Trophoblast cell (in vitro differentiated cells and primary cell): ENCODE measurements at regions not wholly inside any gene's neighbourhood (a gene's known extent, or its start where the extent isn't known, plus 50 kb on each side); places are given as distances from the start of the nearest gene placed in this dataset.
A peak's percentile ranks its signal among the peaks of the same experiment; 100 is the strongest.
"Not testable (repeated sequence)": the region's sequence is repeated elsewhere in the genome, so short reads cannot be mapped to it uniquely, and the experiment has no call there.

ENCODE experiments used
- DNase-seq, 2 donors: peaks; one replicate each; pipeline ENCODE4 v3.0.0-alpha.2; 2016
- H2AFZ ChIP-seq: 2 replicates; pipeline ENCODE4 v1.6.1; 2013; ENCODE audit warnings: low read length, moderate library complexity, mild to moderate bottlenecking; ENCODE audit not compliant: insufficient read depth, poor library complexity
- H2AK5ac ChIP-seq: 2 replicates; pipeline ENCODE4 v1.6.1; 2013; ENCODE audit warnings: mild to moderate bottlenecking, low read length
- H2BK120ac ChIP-seq: 2 replicates; pipeline ENCODE4 v1.6.1; 2013; ENCODE audit warnings: low read length, mild to moderate bottlenecking, moderate library complexity; ENCODE audit not compliant: insufficient read depth, poor library complexity
- H2BK12ac ChIP-seq: 2 replicates; pipeline ENCODE4 v1.6.1; 2013; ENCODE audit warnings: mild to moderate bottlenecking, low read length, moderate library complexity
- H2BK5ac ChIP-seq: 2 replicates; pipeline ENCODE4 v1.6.1; 2013; ENCODE audit warnings: low read length, low read depth, moderate library complexity, mild to moderate bottlenecking; ENCODE audit not compliant: poor library complexity
- H3K14ac ChIP-seq: 2 replicates; pipeline ENCODE4 v1.6.1; 2013; ENCODE audit warnings: mild to moderate bottlenecking, low read length
- H3K18ac ChIP-seq: 2 replicates; pipeline ENCODE4 v1.6.1; 2013; ENCODE audit warnings: mild to moderate bottlenecking, low read length
- H3K23ac ChIP-seq: 2 replicates; pipeline ENCODE4 v1.6.1; 2013; ENCODE audit warnings: low read length
- H3K27ac ChIP-seq: 2 replicates; pipeline ENCODE4 v1.5.1; 2013; ENCODE audit warnings: low read depth, mild to moderate bottlenecking, inconsistent platforms, low read length, moderate library complexity
- H3K27me3 ChIP-seq: 2 replicates; pipeline ENCODE4 v1.6.1; 2013; ENCODE audit warnings: inconsistent platforms, mild to moderate bottlenecking, low read length, moderate library complexity; ENCODE audit not compliant: insufficient read depth
- H3K36me3 ChIP-seq, 2 experiments: 1 replicate in 1 of 2; 2 replicates in 1 of 2; pipeline ENCODE4 v1.6.1; 2013; ENCODE audit warnings: low read length in 2 of 2, mild to moderate bottlenecking in 2 of 2, moderate library complexity in 1 of 2; ENCODE audit not compliant: insufficient read depth in 2 of 2, control insufficient read depth in 1 of 2
- H3K4ac ChIP-seq: 2 replicates; pipeline ENCODE4 v1.6.1; 2013; ENCODE audit warnings: low read depth, mild to moderate bottlenecking, low read length, moderate library complexity
- H3K4me1 ChIP-seq, 2 experiments: 1 replicate in 1 of 2; 2 replicates in 1 of 2; pipeline ENCODE4 v1.6.1; 2013; ENCODE audit warnings: low read length in 2 of 2, mild to moderate bottlenecking in 2 of 2, moderate library complexity in 1 of 2; ENCODE audit not compliant: insufficient read depth in 2 of 2, control insufficient read depth in 1 of 2
- H3K4me2 ChIP-seq: 2 replicates; pipeline ENCODE4 v1.6.1; 2013; ENCODE audit warnings: inconsistent platforms, mild to moderate bottlenecking, low read length, moderate library complexity
- H3K4me3 ChIP-seq: 2 replicates; pipeline ENCODE4 v1.5.1; 2013; ENCODE audit warnings: mild to moderate bottlenecking, low read depth, low read length, inconsistent platforms
- H3K79me1 ChIP-seq: one replicate; pipeline ENCODE4 v1.6.1; 2013; ENCODE audit warnings: low read length
- H3K79me2 ChIP-seq: 2 replicates; pipeline ENCODE4 v1.6.1; 2013; ENCODE audit warnings: low read length, mild to moderate bottlenecking; ENCODE audit not compliant: control insufficient read depth, insufficient read depth, poor library complexity
- H3K9ac ChIP-seq: 2 replicates; pipeline ENCODE4 v1.6.1; 2013; ENCODE audit warnings: mild to moderate bottlenecking, low read length
- H3K9me3 ChIP-seq: 2 replicates; pipeline ENCODE4 v1.6.1; 2013; ENCODE audit warnings: low read depth, mild to moderate bottlenecking, control low read depth, inconsistent platforms, low read length; ENCODE audit not compliant: insufficient read depth
- H4K12ac ChIP-seq: 2 replicates; pipeline ENCODE4 v1.6.1; 2013; ENCODE audit warnings: low read depth, mild to moderate bottlenecking, low read length, moderate library complexity
- H4K8ac ChIP-seq: 2 replicates; pipeline ENCODE4 v1.6.1; 2013; ENCODE audit warnings: low read depth, mild to moderate bottlenecking, low read length, moderate library complexity
- H4K91ac ChIP-seq: one replicate; pipeline ENCODE4 v1.6.1; 2013; ENCODE audit warnings: low read depth, mild to moderate bottlenecking, low read length, moderate library complexity
- WGBS: extraction: QIAGEN DNeasy Blood & Tissue Kit; methylation state at CpG from one replicate; pipeline ENCODE4 v1.1.7; 2013; ENCODE audit warnings: missing lambda C conversion rate; ENCODE audit not compliant: insufficient read length, insufficient coverage; ENCODE audit errors: extremely low coverage; 5-methylcytosine and 5-hydroxymethylcytosine counted together

- no peak overlapping the region for H2BK120ac ChIP-seq
- H3K36me3 ChIP-seq = no peaks in the 10 kb centered on the region
- no peak overlapping the region for H3K27ac ChIP-seq
- no CpG with 5 or more reads among the region's 8 CpGs for WGBS
- H3K4me2 ChIP-seq = no peak overlapping the region
- no peak overlapping the region for H4K91ac ChIP-seq
- H4K12ac ChIP-seq = no peak overlapping the region
- H4K8ac ChIP-seq = no peak overlapping the region
- no peak overlapping the region for H3K18ac ChIP-seq
- H2AFZ ChIP-seq = no peak overlapping the region
- no peak overlapping the region for H3K4ac ChIP-seq
- no peak overlapping the region for H2BK5ac ChIP-seq
- no peaks in the 10 kb centered on the region for H3K79me2 ChIP-seq
- H2AK5ac ChIP-seq = no peak overlapping the region
- H3K23ac ChIP-seq = no peak overlapping the region
- no peak overlapping the region for H3K14ac ChIP-seq
- no peak overlapping the region for H3K4me3 ChIP-seq
- no peaks in the 10 kb centered on the region for H3K9me3 ChIP-seq
- H2BK12ac ChIP-seq = no peak overlapping the region
- no peak overlapping the region for H3K9ac ChIP-seq
- H3K79me1 ChIP-seq = no peaks in the 10 kb centered on the region
- no peak for DNase-seq
- no peaks in the 10 kb centered on the region for H3K4me1 ChIP-seq
- H3K27me3 ChIP-seq = no peaks in the 10 kb centered on the region
These were observed 110.3 kb upstream of the ZKSCAN2 start for GRCh38 chr16:25367773-25368524.

DNA sequence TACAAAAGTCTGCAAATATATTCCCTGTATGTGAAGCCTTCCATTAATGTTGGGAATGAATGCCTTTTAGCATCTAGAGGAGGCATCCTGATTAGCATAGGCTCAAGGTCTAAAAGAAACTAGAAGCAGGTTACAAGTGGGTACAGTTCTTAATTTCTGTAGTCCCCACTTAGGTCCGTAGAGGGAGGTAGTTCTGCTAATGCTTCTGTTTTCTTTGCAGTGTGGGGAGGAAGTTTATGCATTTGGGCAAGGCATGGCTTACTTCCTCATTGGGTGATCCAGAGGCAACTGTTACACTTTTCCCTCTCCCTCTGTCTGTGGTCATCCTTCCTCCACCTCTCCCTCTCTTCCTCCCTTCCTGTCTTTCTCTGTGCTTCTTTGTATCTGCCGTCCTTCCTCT, 108.4 kb upstream of the ZKSCAN2 start:
- no CpG with 5 or more reads among the region's 2 CpGs for WGBS
- Histone ChIP-seq H3K9ac (no peak overlapping the region), H2AFZ (no peak overlapping the region), H2BK120ac (no peak overlapping the region), H3K14ac (no peak overlapping the region), H3K9me3 (no peaks in the 10 kb centered on the region), H3K27ac (no peak overlapping the region), H4K8ac (no peak overlapping the region), H3K27me3 (no peaks in the 10 kb centered on the region), H3K4me1 (no peaks in the 10 kb centered on the region), H2BK5ac (no peak overlapping the region), H3K79me2 (no peaks in the 10 kb centered on the region), H4K12ac (no peak overlapping the region), H3K23ac (no peak overlapping the region), H2AK5ac (no peak overlapping the region), H3K36me3 (no peaks in the 10 kb centered on the region), H3K4me2 (no peak overlapping the region), H3K4me3 (no peak overlapping the region), H3K79me1 (no peaks in the 10 kb centered on the region), H4K91ac (no peak overlapping the region), H3K18ac (no peak overlapping the region), H2BK12ac (no peak overlapping the region), H3K4ac (no peak overlapping the region)
- DNase-seq = no peak

DNA sequence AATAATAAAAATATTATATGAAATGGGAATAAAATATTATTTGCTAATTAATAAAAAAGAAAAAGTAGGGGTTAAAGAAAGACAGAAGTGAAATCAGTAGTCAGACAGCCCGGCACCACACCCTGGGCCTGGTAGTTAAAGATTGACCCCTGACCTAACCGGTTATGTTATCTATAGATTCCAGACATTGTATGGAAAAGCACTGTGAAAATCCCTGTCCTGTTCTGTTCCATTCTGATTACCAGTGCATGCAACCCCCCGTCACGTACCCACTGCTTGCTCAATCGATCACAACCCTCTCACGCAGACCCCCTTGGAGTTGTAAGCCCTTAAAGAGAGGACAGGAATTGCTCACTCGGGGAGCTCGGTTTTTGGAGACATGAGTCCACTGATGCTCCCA, 101.9 kb upstream of the ZKSCAN2 start:
- not testable (repeated sequence) for H3K14ac ChIP-seq, H2AK5ac ChIP-seq, H3K27ac ChIP-seq, H4K12ac ChIP-seq, H3K4ac ChIP-seq, DNase-seq, H3K4me3 ChIP-seq, H3K23ac ChIP-seq, H4K8ac ChIP-seq, H3K4me1 ChIP-seq, H3K4me2 ChIP-seq, H2AFZ ChIP-seq, H3K79me1 ChIP-seq, H4K91ac ChIP-seq, H3K27me3 ChIP-seq, H3K18ac ChIP-seq, H2BK120ac ChIP-seq, H3K9me3 ChIP-seq, H3K9ac ChIP-seq, H2BK12ac ChIP-seq, H3K36me3 ChIP-seq, H3K79me2 ChIP-seq
- H2BK5ac ChIP-seq = peak overlapping the region; percentile 21
- no CpG with 5 or more reads among the region's 8 CpGs for WGBS

DNA sequence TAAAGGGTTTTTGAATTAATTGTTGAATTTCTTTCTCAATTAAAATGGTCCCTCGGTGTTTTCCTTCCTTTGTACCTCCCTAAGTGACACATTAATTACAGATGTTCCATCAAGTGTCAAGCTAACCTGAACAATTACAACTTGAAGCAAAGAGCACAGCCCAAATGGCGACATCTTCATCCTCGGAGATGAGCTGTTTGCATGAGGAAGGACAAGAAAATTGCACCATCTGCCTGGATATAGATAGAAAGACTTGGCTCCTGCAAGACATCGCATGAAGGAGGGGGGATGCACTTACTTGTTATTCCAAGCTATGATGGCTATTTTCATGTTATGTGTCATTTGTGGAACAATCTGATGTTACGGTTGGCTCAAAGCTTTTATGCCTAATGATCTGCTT, 86.4 kb upstream of the ZKSCAN2 start:
- no peak overlapping the region for H3K18ac ChIP-seq
- no peaks in the 10 kb centered on the region for H3K9me3 ChIP-seq
- H2AK5ac ChIP-seq = no peak overlapping the region
- H3K27ac ChIP-seq = no peak overlapping the region
- H4K8ac ChIP-seq = no peak overlapping the region
- no peak overlapping the region for H3K9ac ChIP-seq
- no peak for DNase-seq
- no peak overlapping the region for H2AFZ ChIP-seq
- H3K4me3 ChIP-seq = no peak overlapping the region
- no peak overlapping the region for H3K4ac ChIP-seq
- H4K91ac ChIP-seq = no peak overlapping the region
- no peak overlapping the region for H2BK12ac ChIP-seq
- no peaks in the 10 kb centered on the region for H3K4me1 ChIP-seq
- H4K12ac ChIP-seq = no peak overlapping the region
- no peaks in the 10 kb centered on the region for H3K79me1 ChIP-seq
- no peaks in the 10 kb centered on the region for H3K79me2 ChIP-seq
- H2BK120ac ChIP-seq = no peak overlapping the region
- H3K27me3 ChIP-seq = no peaks in the 10 kb centered on the region
- H2BK5ac ChIP-seq = no peak overlapping the region
- WGBS = no CpG with 5 or more reads among the region's 5 CpGs
- no peak overlapping the region for H3K14ac ChIP-seq
- H3K23ac ChIP-seq = no peak overlapping the region
- H3K4me2 ChIP-seq = no peak overlapping the region
- H3K36me3 ChIP-seq = no peaks in the 10 kb centered on the region
